ENCODE measurements at regions not wholly inside any gene's neighbourhood (a gene's known extent, or its start where the extent isn't known, plus 50 kb on each side); places are given as distances from the start of the nearest gene placed in this dataset.
A peak's percentile ranks its signal among the peaks of the same experiment; 100 is the strongest.

- intact Hi-C loops (cut with micrococcal nuclease) = no loop called here
- no CpG with 5 or more reads among the region's 1 CpG for WGBS (ENCODE audit: insufficient coverage)
- H3K9ac ChIP-seq (ENCODE audit: low read length) = no peak overlapping the region
Measured at GRCh38 chr5:163005949-163006348, 431.4 kb upstream of the CCNG1 start.

GRCh38 chr5:163022582-163023128, 414.7 kb upstream of the CCNG1 start:
- Histone ChIP-seq H3K79me2 (ENCODE audit: control insufficient read depth, insufficient read depth, low read length) (no peaks in the 10 kb centered on the region), H3K4me1 (ENCODE audit: control insufficient read depth in 2 of 2, insufficient read depth in 2 of 2, low read length in 2 of 2) (no peaks in the 10 kb centered on the region), H4K20me1 (ENCODE audit: control insufficient read depth, insufficient read depth, low read length, poor library complexity, severe bottlenecking) (no peaks in the 10 kb centered on the region), H3K27me3 (replicated peaks in 1 of 4; ENCODE audit: control extremely low read depth in 1 of 4, control insufficient read depth in 3 of 4, insufficient read depth in 4 of 4, low read length in 3 of 4) (no peaks in the 10 kb centered on the region), H3K4me2 (replicated peaks; ENCODE audit: low read depth, low read length, poor library complexity, severe bottlenecking) (no peak overlapping the region), H3K27ac (ENCODE audit: low read length in 2 of 2) (no peak overlapping the region), H2AFZ (ENCODE audit: insufficient read depth, low read depth, low read length, poor library complexity, severe bottlenecking) (no peak overlapping the region), H3K9ac (ENCODE audit: low read length) (no peak overlapping the region), H3K4me3 (ENCODE audit: control extremely low read depth in 1 of 5, extremely low read depth in 1 of 5, insufficient read depth in 1 of 5, low read depth in 2 of 5, low read length in 4 of 5) (no peak overlapping the region), H3K36me3 (replicated peaks in 1 of 2; ENCODE audit: control extremely low read depth in 1 of 2, control insufficient read depth in 1 of 2, extremely low read depth in 1 of 2, insufficient read depth in 2 of 2, low read length in 1 of 2) (no peaks in the 10 kb centered on the region), H3K9me3 (ENCODE audit: control extremely low read depth in 1 of 3, control insufficient read depth in 2 of 3, insufficient read depth in 1 of 3, low read length in 2 of 3) (no peaks in the 10 kb centered on the region)
- ChIA-PET CTCF (no interaction called here), POLR2A (no interaction called here)
- H3K4me1 Mint-ChIP-seq = no peaks in the 10 kb centered on the region
- TF ChIP-seq CTCF (IDR thresholded peaks at IDR 0.05) (peak; percentile 11), EZH2 (IDR thresholded peaks at IDR 0.05; ENCODE audit: borderline replicate concordance, insufficient read depth, low read depth, low read length, poor library complexity, severe bottlenecking) (no peak)
- H3K4me3 Mint-ChIP-seq = no peak overlapping the region
- no peak overlapping the region for H3K27ac Mint-ChIP-seq
- DNase-seq = no peak
- no CpG with 5 or more reads among the region's 1 CpG for WGBS (ENCODE audit: insufficient coverage)
- intact Hi-C loops (cut with micrococcal nuclease) = no loop called here
- H3K27me3 Mint-ChIP-seq = no peaks in the 10 kb centered on the region
- no peak for ATAC-seq (ENCODE audit: low read depth)
- H3K9me3 Mint-ChIP-seq (ENCODE audit: insufficient read depth) = no peaks in the 10 kb centered on the region

More at GRCh38 chr5:163005949-163006348, 431.4 kb upstream of the CCNG1 start:
- no peak overlapping the region for H2AFZ ChIP-seq (ENCODE audit: insufficient read depth, low read depth, low read length, poor library complexity, severe bottlenecking)
- no peaks in the 10 kb centered on the region for H3K4me1 Mint-ChIP-seq
- no peak overlapping the region for H3K27ac Mint-ChIP-seq
- no peak for ATAC-seq (ENCODE audit: low read depth)
- H3K9me3 ChIP-seq (ENCODE audit: control extremely low read depth in 1 of 3, control insufficient read depth in 2 of 3, insufficient read depth in 1 of 3, low read length in 2 of 3) = no peaks in the 10 kb centered on the region
- TF ChIP-seq CTCF (IDR thresholded peaks at IDR 0.05) (no peak), EZH2 (IDR thresholded peaks at IDR 0.05; ENCODE audit: borderline replicate concordance, insufficient read depth, low read depth, low read length, poor library complexity, severe bottlenecking) (no peak)
- no peaks in the 10 kb centered on the region for H3K79me2 ChIP-seq (ENCODE audit: control insufficient read depth, insufficient read depth, low read length)
- DNase-seq = no peak
- no peak overlapping the region for H3K4me3 Mint-ChIP-seq
- H3K4me1 ChIP-seq (ENCODE audit: control insufficient read depth in 2 of 2, insufficient read depth in 2 of 2, low read length in 2 of 2) = no peaks in the 10 kb centered on the region
- POLR2A ChIA-PET = no interaction called here
- CTCF ChIA-PET = no interaction called here
- no peaks in the 10 kb centered on the region for H4K20me1 ChIP-seq (ENCODE audit: control insufficient read depth, insufficient read depth, low read length, poor library complexity, severe bottlenecking)
- H3K9me3 Mint-ChIP-seq (ENCODE audit: insufficient read depth) = no peaks in the 10 kb centered on the region
- no peak overlapping the region for H3K4me3 ChIP-seq (ENCODE audit: control extremely low read depth in 1 of 5, extremely low read depth in 1 of 5, insufficient read depth in 1 of 5, low read depth in 2 of 5, low read length in 4 of 5)
- no peaks in the 10 kb centered on the region for H3K36me3 ChIP-seq (replicated peaks in 1 of 2; ENCODE audit: control extremely low read depth in 1 of 2, control insufficient read depth in 1 of 2, extremely low read depth in 1 of 2, insufficient read depth in 2 of 2, low read length in 1 of 2)
- no peaks in the 10 kb centered on the region for H3K27me3 ChIP-seq (replicated peaks in 1 of 4; ENCODE audit: control extremely low read depth in 1 of 4, control insufficient read depth in 3 of 4, insufficient read depth in 4 of 4, low read length in 3 of 4)
- H3K27ac ChIP-seq (ENCODE audit: low read length in 2 of 2) = no peak overlapping the region
- H3K4me2 ChIP-seq (replicated peaks; ENCODE audit: low read depth, low read length, poor library complexity, severe bottlenecking) = no peak overlapping the region
- no peaks in the 10 kb centered on the region for H3K27me3 Mint-ChIP-seq

Data from B cell (primary cell).